H9 (cell line): ENCODE measurements at regions not wholly inside any gene's neighbourhood (a gene's known extent, or its start where the extent isn't known, plus 50 kb on each side); places are given as distances from the start of the nearest gene placed in this dataset.

Experiments used
- DNase-seq: peaks from one replicate; pipeline ENCODE4 v3.0.0-alpha.2; 2017
- H2AFZ ChIP-seq: one replicate; pipeline ENCODE4 v1.6.1; 2013; ENCODE audit warnings: mild to moderate bottlenecking, low read length, control low read depth, moderate library complexity
- H2AK5ac ChIP-seq: 2 replicates; pipeline ENCODE4 v1.6.1; 2013; ENCODE audit warnings: low read length, control low read depth, mixed read lengths; ENCODE audit not compliant: insufficient read length
- H2BK120ac ChIP-seq: one replicate; pipeline ENCODE4 v1.6.1; 2013; ENCODE audit warnings: low read depth, mild to moderate bottlenecking, low read length, control low read depth, inconsistent platforms; ENCODE audit not compliant: poor library complexity, severe bottlenecking
- H2BK12ac ChIP-seq: 2 replicates; pipeline ENCODE4 v1.6.1; 2013; ENCODE audit warnings: low read length, control low read depth, mixed read lengths, low read depth; ENCODE audit not compliant: insufficient read length
- H2BK15ac ChIP-seq: 2 replicates; pipeline ENCODE4 v1.6.1; 2013; ENCODE audit warnings: low read depth, low read length, control low read depth
- H2BK20ac ChIP-seq: one replicate; pipeline ENCODE4 v1.6.1; 2013; ENCODE audit warnings: low read depth, mild to moderate bottlenecking, low read length, control low read depth, inconsistent platforms; ENCODE audit not compliant: poor library complexity, severe bottlenecking
- H2BK5ac ChIP-seq: 2 replicates; pipeline ENCODE4 v1.6.1; 2013; ENCODE audit warnings: low read length, control low read depth, mixed read lengths; ENCODE audit not compliant: insufficient read length
- H3K14ac ChIP-seq: 2 replicates; pipeline ENCODE4 v1.6.1; 2013; ENCODE audit warnings: low read length, control low read depth; ENCODE audit not compliant: insufficient read depth
- H3K18ac ChIP-seq: 2 replicates; pipeline ENCODE4 v1.6.1; 2013; ENCODE audit warnings: low read depth, mild to moderate bottlenecking, mixed read lengths, low read length, control low read depth; ENCODE audit not compliant: insufficient read length
- H3K23ac ChIP-seq: 2 replicates; pipeline ENCODE4 v1.6.1; 2013; ENCODE audit warnings: low read length, control low read depth, mixed read lengths, low read depth; ENCODE audit not compliant: insufficient read length
- H3K23me2 ChIP-seq: 2 replicates; pipeline ENCODE4 v1.6.1; 2013; ENCODE audit warnings: low read depth, mild to moderate bottlenecking, mixed read lengths, low read length, control low read depth; ENCODE audit not compliant: insufficient read length, poor library complexity, severe bottlenecking
- H3K27ac ChIP-seq: 2 replicates; pipeline ENCODE4 v1.5.1; 2013; ENCODE audit warnings: low read length, control low read depth, mixed read lengths, low read depth; ENCODE audit not compliant: insufficient read length
- H3K27me3 ChIP-seq: 2 replicates; pipeline ENCODE4 v1.6.1; 2013; ENCODE audit warnings: low read length, control low read depth, inconsistent platforms; ENCODE audit not compliant: insufficient read depth
- H3K4ac ChIP-seq: 2 replicates; pipeline ENCODE4 v1.6.1; 2013; ENCODE audit warnings: low read depth, mild to moderate bottlenecking, control low read depth, inconsistent platforms, low read length, moderate library complexity
- H3K4me1 ChIP-seq: 2 replicates; pipeline ENCODE4 v1.6.1; 2013; ENCODE audit warnings: low read length, control low read depth, inconsistent platforms; ENCODE audit not compliant: insufficient read depth
- H3K4me2 ChIP-seq: 2 replicates; pipeline ENCODE4 v1.6.1; 2013; ENCODE audit warnings: low read length, control low read depth, mixed read lengths; ENCODE audit not compliant: insufficient read length, insufficient read depth
- H3K56ac ChIP-seq: 2 replicates; pipeline ENCODE4 v1.6.1; 2013; ENCODE audit warnings: low read depth, mild to moderate bottlenecking, mixed read lengths, low read length, control low read depth; ENCODE audit not compliant: insufficient read length
- H3K79me1 ChIP-seq: 2 replicates; pipeline ENCODE4 v1.6.1; 2013; ENCODE audit warnings: low read depth, mild to moderate bottlenecking, moderate library complexity, low read length, control low read depth, inconsistent platforms; ENCODE audit not compliant: insufficient read depth, poor library complexity, severe bottlenecking
- H3K79me2 ChIP-seq: 2 replicates; pipeline ENCODE4 v1.6.1; 2013; ENCODE audit warnings: low read length, control low read depth, inconsistent platforms; ENCODE audit not compliant: insufficient read depth
- H3K9ac ChIP-seq: 2 replicates; pipeline ENCODE4 v1.6.1; 2013; ENCODE audit warnings: low read length, control low read depth, mixed read lengths; ENCODE audit not compliant: insufficient read length; ENCODE audit errors: extremely low read depth
- H3K9me3 ChIP-seq: one replicate; pipeline ENCODE4 v1.6.1; 2013; ENCODE audit warnings: low read depth, low read length, inconsistent platforms; ENCODE audit not compliant: control insufficient read depth
- H3T11ph ChIP-seq: one replicate; pipeline ENCODE4 v1.6.1; 2013; ENCODE audit warnings: mild to moderate bottlenecking, low read length, control low read depth, inconsistent platforms
- H4K20me1 ChIP-seq: one replicate; pipeline ENCODE4 v1.6.1; 2013; ENCODE audit not compliant: control insufficient read depth, insufficient read length, insufficient read depth
- H4K5ac ChIP-seq: 2 replicates; pipeline ENCODE4 v1.6.1; 2013; ENCODE audit warnings: low read depth, mild to moderate bottlenecking, mixed read lengths, low read length, control low read depth; ENCODE audit not compliant: insufficient read length
- H4K8ac ChIP-seq: replicated peaks from 2 replicates; pipeline ENCODE4 v1.6.1; 2013; ENCODE audit warnings: low read length, control low read depth, mixed read lengths, low read depth; ENCODE audit not compliant: insufficient read length
- H4K91ac ChIP-seq: 2 replicates; pipeline ENCODE4 v1.6.1; 2013; ENCODE audit warnings: low read depth, mild to moderate bottlenecking, moderate library complexity, mixed read lengths, low read length, control low read depth; ENCODE audit not compliant: insufficient read length
- H3K27ac Mint-ChIP-seq, 3 experiments: 2 replicates in 2 of 3; 3 replicates in 1 of 3; pipeline ENCODE4 v1.8.0; 2020 to 2021; ENCODE audit warnings: mixed read lengths in 3 of 3, mild to moderate bottlenecking in 1 of 3, moderate library complexity in 1 of 3
- H3K27me3 Mint-ChIP-seq: 2 replicates; pipeline ENCODE4 v1.8.0; 2021; ENCODE audit warnings: low read depth, mild to moderate bottlenecking, moderate library complexity, mixed read lengths
- H3K36me3 Mint-ChIP-seq, 3 experiments: 2 replicates in 2 of 3; 3 replicates in 1 of 3; pipeline ENCODE4 v1.8.0; 2020 to 2021; ENCODE audit warnings: low read depth in 3 of 3, mixed read lengths in 3 of 3; ENCODE audit not compliant: insufficient read depth in 1 of 3
- H3K4me1 Mint-ChIP-seq, 2 experiments: 2 replicates each; pipeline ENCODE4 v1.8.0; 2020; ENCODE audit warnings: mixed read lengths in 2 of 2
- H3K4me3 Mint-ChIP-seq, 2 experiments: 2 replicates in 1 of 2; 3 replicates in 1 of 2; pipeline ENCODE4 v1.8.0; 2020 to 2021; ENCODE audit warnings: mild to moderate bottlenecking in 2 of 2, mixed read lengths in 2 of 2, moderate library complexity in 1 of 2
- H3K9me3 Mint-ChIP-seq, 2 experiments: 2 replicates in 1 of 2; 3 replicates in 1 of 2; pipeline ENCODE4 v1.8.0; 2020; ENCODE audit warnings: mild to moderate bottlenecking in 2 of 2, mixed read lengths in 2 of 2, moderate library complexity in 1 of 2
- WGBS: extraction: QIAGEN DNeasy Blood & Tissue Kit; methylation state at CpG from one replicate; pipeline ENCODE4 v1.1.7; 2013; ENCODE audit warnings: missing lambda C conversion rate, low lambda C conversion rate, mixed read lengths; ENCODE audit not compliant: insufficient read length; ENCODE audit errors: extremely low coverage; 5-methylcytosine and 5-hydroxymethylcytosine counted together
- TF ChIP-seq, protein P1 (sequence below): fragments of 200-600 bp; sonication (generic); conservative IDR thresholded peaks from 3 replicates; pipeline ENCODE4 v1.8.0; 2021; ENCODE audit warnings: antibody characterized with exemption, mild to moderate bottlenecking

DNA sequence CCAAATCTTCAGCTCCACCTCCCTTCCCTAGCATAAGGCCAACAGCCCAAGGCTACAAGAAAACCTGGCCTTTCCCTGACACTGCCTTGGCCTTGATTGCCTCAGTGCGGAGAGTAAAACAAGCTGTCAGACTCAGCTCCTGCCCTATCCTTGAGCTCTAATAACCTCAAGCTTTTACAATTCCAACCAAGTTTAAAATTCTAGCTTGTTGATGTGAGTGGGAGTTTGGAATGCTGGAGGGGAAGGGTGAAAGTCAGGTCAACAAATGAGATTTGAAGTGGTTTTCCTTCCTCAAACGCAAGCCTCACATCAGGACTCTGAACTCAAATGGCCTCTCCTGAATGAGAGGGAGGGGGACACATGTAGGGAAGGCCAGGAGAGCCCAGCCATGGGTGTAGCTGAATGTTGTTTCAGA is 197.0 kb upstream of the VLDLR start:
- Histone ChIP-seq H2BK5ac (no peak overlapping the region), H3K23me2 (no peaks in the 10 kb centered on the region), H3K4ac (no peak overlapping the region), H4K20me1 (no peaks in the 10 kb centered on the region), H3K18ac (no peak overlapping the region), H3K27ac (no peak overlapping the region), H2BK15ac (no peak overlapping the region), H2BK120ac (no peak overlapping the region), H3K27me3 (no peaks in the 10 kb centered on the region), H3K4me1 (peaks cover 6% of the 10 kb centered on the region), H3K9ac (no peak overlapping the region), H2BK20ac (no peak overlapping the region), H3K79me1 (no peaks in the 10 kb centered on the region), H2AFZ (no peak overlapping the region), H4K8ac (no peak overlapping the region), H3K23ac (no peak overlapping the region), H3K79me2 (no peaks in the 10 kb centered on the region), H2AK5ac (no peak overlapping the region), H3T11ph (no peak overlapping the region), H3K56ac (no peak overlapping the region), H4K91ac (no peak overlapping the region), H3K4me2 (no peak overlapping the region), H3K9me3 (no peaks in the 10 kb centered on the region), H3K14ac (no peak overlapping the region), H2BK12ac (no peak overlapping the region), H4K5ac (no peak overlapping the region)
- WGBS: no CpG with 5 or more reads among the region's 2 CpGs
- Mint-ChIP-seq H3K4me3 (no peak overlapping the region), H3K9me3 (no peaks in the 10 kb centered on the region), H3K27me3 (no peaks in the 10 kb centered on the region), H3K4me1 (peaks cover 20 to 24% of the 10 kb centered on the region in 2 experiments), H3K27ac (no peak overlapping the region; a peak in 1 of 7 replicates), H3K36me3 (no peaks in the 10 kb centered on the region)
- TF ChIP-seq, protein P1, sequence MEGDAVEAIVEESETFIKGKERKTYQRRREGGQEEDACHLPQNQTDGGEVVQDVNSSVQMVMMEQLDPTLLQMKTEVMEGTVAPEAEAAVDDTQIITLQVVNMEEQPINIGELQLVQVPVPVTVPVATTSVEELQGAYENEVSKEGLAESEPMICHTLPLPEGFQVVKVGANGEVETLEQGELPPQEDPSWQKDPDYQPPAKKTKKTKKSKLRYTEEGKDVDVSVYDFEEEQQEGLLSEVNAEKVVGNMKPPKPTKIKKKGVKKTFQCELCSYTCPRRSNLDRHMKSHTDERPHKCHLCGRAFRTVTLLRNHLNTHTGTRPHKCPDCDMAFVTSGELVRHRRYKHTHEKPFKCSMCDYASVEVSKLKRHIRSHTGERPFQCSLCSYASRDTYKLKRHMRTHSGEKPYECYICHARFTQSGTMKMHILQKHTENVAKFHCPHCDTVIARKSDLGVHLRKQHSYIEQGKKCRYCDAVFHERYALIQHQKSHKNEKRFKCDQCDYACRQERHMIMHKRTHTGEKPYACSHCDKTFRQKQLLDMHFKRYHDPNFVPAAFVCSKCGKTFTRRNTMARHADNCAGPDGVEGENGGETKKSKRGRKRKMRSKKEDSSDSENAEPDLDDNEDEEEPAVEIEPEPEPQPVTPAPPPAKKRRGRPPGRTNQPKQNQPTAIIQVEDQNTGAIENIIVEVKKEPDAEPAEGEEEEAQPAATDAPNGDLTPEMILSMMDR: no peak
- no peak for DNase-seq
